DMS79 treated with DMSO at 0.1 percent for 48 hours (cell line): ENCODE measurements at regions not wholly inside any gene's neighbourhood (a gene's known extent, or its start where the extent isn't known, plus 50 kb on each side); places are given as distances from the start of the nearest gene placed in this dataset.

Experiments used
- DNase-seq: peaks from one replicate; lab custom pipeline; 2025; lab: John Stamatoyannopoulos, UW

DNA sequence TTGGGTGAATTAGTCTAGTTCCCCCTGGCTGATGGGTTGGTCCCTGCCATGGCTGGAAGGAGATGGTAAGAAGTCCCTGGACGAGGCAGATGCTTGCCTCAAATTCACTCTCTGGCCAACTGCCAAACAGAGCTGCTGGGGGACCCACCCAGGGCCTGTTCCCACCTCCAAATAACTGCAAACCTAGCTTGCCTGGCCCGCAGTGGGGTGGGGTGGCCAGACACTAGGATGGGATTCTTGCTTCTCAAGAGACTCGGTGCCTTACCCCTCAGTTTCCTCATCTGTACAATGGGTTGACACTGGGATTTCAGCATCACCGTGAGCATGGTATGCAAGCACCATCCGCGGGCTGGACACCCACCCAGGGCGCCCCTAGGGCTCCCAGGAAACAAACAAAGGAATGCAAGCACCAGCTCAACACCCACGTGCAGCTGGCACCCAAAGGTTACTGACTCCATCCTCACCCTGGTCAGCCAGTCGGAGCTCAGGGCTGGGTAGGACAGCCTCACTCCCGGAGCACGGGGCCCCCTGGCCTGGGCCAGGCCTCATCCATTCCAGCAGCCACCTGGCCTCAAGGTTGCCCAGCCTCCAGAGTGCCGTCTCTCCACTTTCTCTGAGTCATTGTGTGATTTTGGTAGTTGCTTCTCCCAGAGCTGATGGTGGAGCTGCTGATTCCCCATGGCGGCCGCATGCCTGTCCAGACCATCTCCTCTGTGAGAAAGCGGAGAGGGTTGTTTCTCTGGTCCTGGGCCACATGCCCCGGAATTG lies 205.2 kb upstream of the RTL1 start:
- no peak for DNase-seq

DNA sequence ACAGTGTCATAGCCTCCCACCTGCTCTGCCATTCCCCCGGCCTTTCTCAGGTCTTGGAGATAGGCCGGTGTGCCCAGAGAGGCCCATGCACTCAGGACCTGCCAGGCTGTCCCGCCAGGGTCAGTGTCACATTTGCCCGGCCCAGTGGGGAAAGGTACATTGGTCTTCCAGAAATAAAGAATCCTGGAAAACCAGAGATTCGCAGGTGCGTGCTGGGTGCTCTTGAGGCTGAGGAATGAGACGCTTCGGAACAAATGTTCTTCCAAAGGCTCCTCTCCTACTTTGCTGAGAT lies 205.8 kb upstream of the RTL1 start:
- no peak for DNase-seq

DNA sequence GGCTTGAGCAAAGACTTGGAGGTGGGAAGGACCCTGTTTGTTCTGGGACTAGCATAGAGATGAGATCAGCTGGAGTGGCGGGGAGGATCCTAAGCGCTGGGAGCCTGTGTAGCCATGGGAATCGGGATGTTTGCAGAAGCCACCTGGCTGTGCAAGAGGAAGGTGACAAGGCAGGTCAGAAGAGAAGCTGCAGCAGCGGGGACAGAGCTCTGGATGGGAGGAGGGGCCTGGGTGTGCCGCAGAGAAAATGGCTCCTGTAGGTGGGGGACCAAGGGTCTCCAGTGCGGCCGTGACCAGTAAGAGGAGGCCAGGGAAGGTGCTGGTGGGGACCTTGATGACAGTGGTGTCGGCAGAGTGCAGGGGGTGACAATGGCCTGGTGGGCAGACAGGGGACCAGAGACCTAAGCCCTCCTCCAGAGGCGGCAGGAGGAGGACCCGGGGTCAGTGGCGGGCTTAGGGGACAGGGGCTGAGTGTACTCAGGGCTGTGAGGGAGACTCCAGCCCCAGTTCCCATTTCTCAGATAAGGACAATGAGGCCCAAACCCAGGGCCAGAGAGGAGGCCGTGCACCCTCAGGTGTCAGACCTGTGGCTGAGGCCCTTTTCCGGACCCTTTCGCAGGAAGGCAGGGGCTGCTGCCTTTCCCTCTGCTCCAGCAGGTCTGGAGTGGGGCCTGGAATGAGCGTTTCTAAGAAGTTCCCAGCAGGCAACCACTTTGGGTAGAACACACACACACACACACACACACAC lies 206.6 kb upstream of the RTL1 start:
- no peak for DNase-seq

DNA sequence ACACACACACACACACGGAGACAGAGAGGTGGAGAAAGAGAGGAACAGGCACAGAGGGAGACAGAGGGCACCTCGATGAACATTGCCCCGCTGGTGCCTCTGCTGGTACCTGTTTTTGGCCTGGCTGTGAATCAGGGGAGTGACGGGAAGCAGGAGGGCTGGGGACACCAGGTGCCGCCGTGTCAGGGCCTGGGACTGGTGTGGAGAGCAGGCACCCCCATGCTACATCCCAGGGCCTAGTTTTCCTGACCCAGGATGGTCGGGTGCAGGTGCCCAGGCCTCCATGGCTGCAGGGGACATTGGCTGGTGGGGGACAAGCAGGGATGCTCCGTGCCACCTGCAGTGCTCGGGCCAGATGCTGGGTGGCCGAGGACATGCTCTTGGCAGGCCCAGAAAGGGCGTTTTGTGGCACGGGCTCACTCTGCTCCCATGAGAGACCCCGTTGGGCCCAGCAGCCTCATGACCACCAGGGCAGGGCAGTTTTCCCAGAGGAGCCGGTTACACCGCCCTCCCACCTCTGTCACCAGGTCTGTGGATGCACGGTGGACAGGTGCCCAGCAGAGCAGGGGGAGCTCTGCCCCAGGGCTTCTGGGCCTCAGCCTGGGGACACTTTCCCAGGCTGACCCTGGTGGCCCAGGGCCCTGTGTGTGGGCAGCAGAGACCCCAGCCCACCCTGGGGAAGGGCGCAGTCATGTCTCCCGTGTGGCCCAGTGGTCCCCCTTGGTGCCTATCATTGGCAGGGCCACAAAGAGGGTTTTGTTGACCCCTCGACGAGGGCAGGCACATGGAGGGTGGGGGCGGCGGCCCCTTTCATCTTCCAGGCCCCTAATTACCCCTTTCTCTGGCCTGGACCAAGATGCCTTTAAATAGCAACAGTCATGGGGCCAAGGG lies 207.5 kb upstream of the RTL1 start:
- DNase-seq, result no peak

DNA sequence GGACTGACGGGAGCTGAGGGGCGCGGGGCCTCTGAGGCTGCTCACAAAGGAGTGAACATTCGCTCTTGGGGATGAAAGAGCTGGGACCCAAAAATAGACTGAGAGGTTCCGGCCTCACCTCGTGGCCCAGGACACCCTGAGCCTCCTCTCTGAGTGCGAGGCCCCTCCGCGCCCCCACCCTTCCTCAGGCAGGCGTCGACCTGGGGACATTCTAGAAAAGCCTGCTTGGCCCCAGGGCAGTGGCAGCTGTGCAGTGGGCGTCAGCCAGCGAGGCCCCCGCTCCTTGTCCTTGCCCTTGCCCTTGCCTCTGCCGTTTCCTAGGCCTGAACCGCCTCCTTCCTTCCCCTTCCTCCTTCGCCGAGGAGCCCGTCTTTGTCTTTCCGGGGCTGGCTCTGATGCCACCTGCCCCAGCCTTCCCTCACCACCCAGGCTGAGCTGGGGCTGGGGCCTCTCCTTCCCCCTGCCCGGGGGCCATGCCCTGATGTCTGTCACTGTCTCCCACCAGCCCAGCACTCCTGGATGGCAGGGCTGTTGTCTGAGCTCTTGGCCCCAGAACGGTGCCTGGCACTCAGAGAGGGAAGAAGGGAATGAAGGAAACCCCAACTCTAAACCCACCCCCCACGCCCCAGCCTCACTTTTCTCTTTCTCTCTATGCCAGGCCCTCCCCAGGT lies 208.2 kb upstream of the RTL1 start:
- DNase-seq, result no peak

DNA sequence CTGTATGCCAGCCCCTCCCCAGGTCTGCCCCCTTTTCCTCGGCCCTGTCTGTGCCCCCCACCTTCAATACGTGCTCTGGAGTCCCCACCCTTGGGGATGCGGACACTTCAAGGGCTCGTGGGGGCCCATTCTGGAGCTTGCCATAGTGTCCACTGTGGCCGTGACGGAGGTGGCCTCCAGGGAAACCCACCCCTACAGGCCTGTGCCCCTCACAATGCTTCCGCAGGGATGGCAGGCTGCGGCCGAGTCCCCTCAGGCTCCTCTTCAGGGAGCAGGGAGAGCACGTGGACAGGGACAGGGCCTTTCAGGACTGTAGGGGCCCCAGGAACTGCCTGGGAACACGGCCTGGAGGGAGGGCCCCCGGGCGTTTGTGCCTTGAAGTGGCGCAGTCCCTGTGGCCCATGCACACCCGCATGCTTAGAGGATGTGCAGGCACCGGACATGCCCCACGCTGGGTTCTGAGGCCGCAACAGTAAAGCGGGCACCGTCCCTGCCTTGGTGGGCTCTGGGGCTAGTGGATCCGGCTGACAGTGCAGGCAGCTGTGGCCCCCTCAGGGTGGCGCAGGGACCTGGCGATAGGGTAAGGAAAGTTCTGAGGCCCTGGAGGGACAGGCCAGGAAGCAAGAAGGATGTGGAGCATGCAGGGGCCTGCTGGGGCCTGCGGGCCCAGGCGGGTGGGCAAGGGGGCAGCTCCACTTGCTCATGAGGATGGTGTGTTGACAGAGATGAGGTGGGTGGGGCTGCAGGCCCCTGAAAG lies 209.0 kb upstream of the RTL1 start:
- DNase-seq, result no peak

DNA sequence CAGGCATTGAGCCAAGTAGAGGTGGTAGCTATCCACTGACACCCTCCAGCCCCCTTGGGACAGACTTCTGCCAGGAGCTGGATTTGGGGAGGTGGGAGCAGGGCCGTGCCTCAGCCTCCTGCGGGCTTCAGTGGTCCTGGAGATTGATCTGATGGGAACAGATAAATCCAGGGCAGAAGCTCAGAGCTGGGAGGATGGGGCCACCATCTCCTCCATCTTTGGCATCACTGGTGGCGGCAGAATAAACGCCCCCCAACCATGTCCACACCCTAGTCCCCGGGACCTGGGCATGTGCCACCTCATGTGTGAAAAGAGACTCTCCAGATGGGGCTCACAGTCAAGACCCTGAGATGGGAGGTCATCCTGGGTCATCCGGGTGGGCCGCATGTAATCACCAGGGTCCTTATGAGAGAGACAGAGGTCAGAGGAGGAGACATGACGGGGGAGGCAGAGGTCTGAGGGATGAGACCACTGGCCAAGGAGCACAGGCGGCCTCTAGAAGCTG lies 209.6 kb upstream of the RTL1 start:
- no peak for DNase-seq

DNA sequence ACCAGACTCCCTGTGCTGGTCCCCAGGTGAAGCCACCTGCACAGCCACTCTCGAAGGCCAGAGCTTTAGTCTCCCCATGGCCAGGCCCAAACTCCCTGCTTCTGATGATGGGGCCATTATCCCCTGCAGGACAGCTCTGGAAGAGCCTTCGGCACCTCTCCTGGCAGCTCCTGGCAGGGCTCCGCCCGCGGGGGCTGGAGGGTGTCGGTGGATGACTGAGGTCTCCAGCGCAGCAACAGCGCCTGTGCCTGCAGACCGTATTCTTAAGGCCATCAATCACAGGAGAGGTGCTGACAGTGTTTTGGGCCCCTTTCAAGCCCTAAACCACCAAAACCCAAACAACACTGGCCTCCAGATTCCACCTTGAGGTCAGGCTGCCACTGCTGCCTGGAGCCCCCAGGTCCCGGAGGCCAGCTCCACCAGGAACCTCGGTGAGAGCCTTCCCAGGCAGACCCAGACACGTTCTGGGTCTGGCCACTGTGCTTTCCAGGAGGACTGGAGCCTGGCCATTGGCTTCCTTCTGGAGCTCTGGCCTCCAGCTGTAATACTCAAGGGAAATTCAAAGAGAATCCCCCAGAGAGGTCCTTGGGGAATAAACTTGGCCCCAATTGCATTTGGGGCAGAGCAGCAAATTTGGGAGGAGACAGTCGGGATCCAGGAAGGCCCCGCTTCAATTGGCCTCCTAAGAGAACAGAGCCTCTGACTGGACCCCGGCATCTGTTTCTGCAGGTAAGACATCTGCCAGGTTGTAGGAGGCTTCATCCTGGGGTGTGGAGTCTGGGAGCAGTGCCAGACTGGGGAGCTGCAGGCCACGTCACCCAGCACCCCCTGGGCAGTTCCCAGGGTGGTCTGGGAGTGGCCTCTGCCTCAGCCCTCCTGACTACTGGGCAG lies 210.6 kb upstream of the RTL1 start:
- no peak for DNase-seq

DNA sequence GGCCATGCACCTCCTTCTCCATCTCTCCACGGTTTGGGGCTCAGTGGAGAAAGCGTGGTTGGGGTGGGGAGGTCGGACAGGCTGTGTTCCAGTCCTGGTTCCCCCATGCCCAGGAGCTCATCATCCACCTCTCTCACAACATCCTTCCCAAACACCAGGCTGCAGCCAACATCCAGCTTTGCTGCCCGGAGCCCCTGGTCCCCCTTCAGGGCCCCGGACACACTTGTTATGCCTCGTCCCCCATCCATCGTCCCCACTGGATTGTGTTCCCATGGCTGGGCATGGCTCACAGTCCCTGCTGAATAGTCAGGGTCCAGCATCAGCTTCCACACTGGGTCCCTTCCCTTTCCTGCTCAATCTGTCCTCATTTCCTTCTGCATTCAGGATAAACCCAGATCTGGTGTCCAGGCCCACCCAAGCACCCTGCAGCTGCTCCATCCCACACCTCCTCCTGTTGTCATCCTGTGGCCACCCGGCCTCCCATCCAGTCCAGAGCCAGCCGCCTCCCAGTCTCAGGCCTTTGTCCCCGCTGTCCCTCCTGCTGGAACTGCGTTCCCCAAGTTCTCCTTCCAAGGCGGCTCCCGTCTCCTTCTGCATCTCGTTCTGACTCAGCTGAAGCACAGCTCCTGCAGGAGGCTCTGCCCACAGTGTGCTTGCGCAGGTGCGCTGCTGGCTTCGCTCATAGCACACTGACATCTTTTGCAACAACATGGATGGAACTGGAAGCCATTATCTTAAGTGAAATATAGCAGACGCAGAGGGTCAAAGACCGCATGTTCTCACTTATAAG lies 211.4 kb upstream of the RTL1 start:
- DNase-seq, result no peak

DNA sequence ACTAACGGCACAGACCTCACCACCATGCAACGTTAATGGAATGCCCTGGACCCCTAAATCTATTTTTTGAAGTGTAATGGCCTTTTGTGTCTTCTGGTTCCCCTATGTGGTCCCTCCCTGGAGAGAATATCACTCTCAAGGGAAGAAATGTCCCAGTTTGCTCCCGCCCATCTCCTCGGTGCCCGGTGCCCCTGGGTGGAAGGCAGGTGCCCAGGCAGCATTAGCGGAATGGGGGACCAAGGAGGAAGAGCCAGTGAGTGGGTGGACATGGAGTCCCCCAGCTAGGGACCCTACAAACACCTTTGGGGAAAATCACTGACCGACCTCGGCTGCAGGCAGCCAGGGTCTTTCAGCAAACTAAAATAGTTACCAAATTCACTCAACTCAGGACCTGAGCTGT lies 212.1 kb upstream of the RTL1 start:
- DNase-seq, result no peak

DNA sequence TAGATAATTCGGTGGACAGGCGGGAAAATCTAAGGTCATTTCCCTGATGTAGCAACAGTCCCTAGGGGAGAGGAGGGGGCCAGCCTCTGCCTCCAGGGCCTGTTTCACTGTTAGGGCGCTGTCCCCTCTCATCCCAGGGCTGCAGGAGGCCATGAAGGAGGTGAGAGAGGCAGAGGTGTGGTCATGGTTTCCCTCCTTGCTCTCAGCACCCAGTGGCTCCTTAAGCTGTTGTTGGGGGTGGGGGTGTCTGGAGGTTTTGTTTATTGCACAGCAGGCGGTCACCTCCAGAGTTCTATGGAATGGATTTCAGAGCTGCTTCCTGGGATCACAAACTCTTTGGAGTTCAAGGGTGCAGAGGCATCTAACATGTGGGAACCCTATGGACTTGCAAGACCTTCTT lies 212.5 kb upstream of the RTL1 start:
- DNase-seq, result no peak

DNA sequence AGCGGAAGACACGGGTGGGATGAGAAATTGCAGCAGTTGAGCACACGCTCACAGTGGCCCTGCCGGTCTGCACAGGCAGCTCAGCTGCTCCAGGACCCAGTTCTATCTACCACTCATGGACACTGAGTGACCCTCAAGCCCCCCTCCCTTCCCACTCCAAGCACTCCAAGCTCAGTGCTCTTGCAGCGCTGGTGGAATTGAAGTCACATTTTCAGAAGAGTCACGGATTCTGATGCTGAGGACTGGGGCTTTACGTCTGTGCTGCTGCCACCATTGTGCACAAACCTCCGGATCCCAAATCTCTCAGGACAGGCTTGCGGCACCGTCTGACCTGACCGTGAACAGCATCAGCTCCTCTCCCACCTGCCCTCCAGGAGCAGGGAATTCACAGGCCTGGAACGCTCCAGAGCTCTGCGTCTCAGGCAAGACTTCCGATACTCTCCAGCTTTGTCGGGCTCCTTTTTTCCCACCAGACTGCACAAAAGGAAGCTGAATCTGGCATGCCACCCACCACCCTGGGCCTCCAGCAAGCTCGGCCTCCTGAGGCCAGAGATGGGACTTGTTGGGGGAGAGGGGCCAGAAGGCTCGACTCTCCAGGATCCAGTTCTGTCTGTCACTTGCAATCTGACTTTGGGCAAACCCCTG lies 213.1 kb upstream of the RTL1 start:
- DNase-seq, result no peak

DNA sequence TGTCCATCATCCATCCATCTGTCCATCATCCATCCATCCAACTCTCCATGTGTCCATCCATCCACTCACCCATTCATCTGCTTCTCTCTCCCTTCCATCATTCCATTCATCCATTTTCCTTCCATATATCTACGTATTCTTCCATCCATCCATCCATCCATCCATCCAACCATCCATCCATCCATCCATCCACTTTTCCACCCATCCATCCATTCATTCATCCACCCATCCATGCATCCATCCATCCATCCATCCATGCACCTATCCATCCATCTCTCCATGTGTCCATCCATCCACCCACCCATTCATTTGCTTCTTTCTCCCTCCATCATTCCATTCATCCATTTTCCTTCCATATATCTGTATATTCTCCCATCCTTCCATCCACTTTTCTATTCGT lies 214.0 kb upstream of the RTL1 start:
- no peak for DNase-seq

DNA sequence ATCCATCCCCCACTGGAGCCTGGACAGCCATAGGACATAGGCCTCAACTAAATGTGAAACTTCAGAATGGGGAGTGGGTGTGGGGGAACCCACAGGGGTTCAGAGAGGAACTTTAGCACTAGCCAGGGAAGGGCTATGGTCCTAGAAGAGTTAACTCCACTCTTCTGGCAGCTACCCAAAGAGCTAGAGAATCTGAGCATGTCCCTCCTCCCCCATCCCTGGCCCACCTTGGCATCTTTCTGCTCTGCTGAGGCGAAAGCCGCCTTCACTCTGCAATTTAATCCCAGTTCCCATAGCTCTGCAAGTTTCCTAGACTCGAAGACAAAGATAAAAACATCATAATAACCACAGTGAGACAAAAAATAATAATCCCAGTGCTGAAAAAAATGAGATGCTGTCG lies 214.7 kb upstream of the RTL1 start:
- DNase-seq, result no peak

DNA sequence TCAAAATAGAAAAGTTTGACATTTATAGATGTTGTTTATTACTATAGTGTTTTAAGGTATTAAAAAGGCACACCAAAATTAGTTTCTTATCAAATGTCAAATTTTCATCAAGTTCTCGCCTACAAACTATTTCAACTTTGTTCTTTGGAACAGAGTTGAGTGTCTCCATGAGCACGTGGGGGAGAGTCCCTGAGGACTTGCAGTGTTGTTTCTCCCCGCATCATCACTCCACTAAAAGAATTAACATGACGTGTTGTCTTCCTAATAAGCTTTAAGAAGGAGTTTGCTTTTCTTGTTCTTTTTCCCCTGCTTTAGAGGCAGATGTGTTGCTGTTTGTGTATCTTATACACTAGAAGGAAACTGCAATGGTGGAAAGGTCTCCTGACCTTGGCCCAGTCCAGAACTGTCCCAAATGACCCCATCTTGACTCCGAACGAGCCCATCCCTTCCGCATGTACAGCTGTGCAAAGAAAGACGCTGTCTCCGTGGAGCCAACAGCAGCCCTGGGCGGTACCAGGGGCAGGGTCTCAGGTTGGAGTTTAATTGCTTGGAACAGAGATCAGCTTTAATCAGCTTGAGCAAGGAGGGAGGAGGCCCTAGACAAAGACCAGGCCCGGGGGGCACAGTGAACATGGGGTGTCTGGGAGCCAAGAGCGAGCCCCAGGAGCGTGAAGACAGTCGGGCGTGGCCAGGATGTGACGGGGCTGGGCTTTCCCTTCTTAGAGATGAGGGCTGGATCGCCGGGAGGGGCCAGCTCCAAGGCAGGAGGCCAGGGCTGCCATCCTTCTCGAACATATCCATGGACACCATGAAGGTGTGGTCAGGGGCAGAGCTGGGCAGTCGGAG lies 215.4 kb upstream of the RTL1 start:
- no peak for DNase-seq

DNA sequence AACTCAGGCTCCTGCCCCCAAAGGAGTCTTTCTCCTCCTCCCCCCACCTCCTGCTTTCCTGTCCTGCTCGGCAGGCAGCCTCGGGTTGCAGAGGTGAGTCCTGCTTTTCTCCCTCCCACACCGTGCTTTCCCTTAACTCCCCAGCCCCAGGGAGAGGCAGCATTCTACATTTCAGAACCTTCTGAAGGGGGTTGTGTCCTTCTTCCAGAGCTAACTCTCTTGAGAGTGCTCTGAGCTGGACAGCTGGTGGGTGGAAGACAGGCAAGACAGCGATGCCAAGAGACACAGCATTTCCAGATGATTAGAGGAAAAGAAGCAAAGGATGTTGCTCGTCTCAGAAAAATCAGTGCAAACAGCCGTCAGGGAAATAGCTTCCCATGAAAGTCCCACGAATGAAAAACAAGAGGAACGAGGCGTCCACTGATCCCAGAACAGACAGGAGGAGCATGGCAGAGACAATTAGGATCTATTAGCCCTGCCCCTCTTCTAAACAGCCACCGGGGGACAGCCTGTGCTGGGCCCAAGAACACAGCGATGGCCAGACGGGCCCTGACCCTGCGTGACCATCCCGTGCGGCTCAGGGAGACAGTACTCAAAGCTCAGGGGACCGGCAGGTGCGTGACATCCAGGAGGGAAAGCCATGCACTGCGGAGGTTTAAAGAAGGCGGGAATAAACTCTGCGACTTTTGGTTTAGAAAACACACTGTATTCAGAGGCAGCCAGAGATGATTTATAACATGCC lies 216.5 kb upstream of the RTL1 start:
- no peak for DNase-seq
